GM08714 (cell line): ENCODE measurements at regions not wholly inside any gene's neighbourhood (a gene's known extent, or its start where the extent isn't known, plus 50 kb on each side); places are given as distances from the start of the nearest gene placed in this dataset.
"Not testable (repeated sequence)": the region's sequence is repeated elsewhere in the genome, so short reads cannot be mapped to it uniquely, and the experiment has no call there.

Experiments used
- H3K4me3 ChIP-seq: fragments of 200-500 bp; sonication (Bioruptor generic); 2 replicates; pipeline ENCODE4 v1.5.1; 2014; ENCODE audit warnings: mild to moderate bottlenecking, low read length, inconsistent platforms
- ZNF274 ChIP-seq: IDR thresholded peaks from 2 replicates; pipeline ENCODE4 v1.6.1; 2012; ENCODE audit warnings: mild to moderate bottlenecking, low read depth, low read length

DNA sequence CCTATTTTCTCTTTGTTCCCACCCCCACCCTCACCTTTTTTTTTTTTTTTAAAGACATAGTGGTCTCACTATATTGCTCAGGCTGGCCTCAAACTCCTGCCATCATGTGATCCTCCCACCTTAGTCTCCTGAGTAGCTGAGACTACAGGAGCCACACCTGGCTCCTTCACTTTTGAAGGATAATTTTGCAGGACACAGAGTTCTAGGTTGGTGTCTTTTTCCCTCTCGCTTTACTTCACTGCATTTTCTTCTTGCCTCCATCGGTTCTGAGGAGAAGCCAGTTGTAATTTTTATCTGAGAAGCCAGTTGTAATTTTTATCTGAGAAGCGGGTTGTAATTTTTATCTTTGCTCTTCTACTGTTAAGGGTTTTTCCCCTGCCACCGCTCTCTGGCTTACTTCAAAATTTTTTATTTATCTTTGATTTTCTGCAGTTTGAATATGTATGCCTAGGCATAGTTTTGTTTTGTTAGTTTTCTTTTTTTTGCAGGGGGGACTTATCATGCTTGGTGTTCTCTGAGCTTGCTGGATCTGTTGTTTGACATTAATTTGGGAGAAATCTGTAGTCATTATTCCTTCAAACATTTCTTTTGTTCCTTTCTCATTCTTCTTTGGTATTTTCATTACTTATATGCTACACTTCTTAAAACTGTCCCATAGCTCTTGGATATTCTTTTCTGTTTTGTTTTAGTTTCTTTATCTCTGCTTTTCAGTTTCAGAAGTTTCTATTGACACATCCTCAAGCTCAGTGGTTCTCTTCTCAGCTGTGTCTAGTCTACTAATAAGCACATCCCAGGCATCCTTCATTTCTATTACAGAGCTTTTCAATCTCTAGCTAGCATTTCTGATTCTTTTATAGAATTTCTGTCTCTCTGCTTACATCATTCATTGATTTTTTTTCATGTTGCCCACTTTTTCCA lies 148.2 kb upstream of the CHD1 start:
- no peak for TF ChIP-seq ZNF274
- no peak overlapping the region for H3K4me3 ChIP-seq

DNA sequence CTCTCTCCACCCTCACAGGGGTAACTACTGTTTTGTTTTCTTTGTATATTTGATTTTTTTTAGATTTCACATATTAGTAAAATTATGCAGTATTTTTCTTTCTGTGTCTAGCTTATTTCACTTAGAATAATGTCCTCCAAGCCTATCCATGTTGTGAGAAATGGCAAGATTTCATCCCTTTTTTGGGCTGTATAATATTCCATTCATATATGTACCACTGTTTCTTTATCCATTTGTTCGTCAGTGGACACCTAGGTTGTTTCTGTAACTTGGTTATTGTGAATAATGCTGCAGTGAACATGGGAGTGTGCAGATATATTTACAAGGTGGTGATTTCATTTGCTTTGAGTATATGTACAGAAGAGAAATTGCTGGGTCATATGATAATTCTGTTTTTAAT lies 144.0 kb upstream of the CHD1 start:
- no peak overlapping the region for H3K4me3 ChIP-seq
- no peak for TF ChIP-seq ZNF274

DNA sequence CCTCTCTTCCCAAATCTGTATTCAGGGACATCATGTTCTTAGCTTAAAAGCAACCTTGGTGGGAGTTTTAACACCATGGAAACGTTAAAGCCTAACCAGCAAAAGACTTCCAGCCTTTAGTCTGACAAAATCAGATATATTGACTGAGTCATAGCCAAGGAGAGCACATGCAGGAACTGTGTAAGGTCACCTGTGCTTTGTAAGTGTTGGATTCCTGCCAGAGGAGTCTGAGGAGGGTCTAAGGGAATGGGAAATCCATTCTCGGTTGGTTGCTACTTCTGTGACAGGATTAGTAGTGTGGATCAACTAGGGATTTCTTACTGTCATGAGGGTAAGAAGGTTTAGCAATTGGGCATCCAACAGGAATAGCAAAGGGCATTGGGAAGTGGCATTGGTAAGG lies 142.0 kb upstream of the CHD1 start:
- TF ChIP-seq ZNF274, result no peak
- no peak overlapping the region for H3K4me3 ChIP-seq

DNA sequence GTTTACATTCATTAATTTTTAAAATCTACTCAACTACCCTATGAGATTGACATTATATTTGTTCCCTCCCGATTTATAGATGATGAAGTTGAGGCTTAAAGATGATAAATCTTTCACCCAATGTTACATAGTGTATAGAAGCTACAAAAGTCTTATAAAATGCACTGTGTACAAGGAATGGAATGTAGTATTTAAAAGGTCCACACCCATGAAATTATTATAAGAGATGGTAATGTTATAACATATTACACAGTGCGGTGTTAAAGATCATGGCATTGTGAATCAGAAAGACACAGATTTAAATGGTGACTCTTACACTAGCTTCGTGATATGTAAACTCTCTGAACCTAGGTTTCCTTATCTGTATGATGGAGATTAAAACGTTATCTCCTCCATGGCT lies 141.6 kb upstream of the CHD1 start:
- no peak for TF ChIP-seq ZNF274
- no peak overlapping the region for H3K4me3 ChIP-seq

DNA sequence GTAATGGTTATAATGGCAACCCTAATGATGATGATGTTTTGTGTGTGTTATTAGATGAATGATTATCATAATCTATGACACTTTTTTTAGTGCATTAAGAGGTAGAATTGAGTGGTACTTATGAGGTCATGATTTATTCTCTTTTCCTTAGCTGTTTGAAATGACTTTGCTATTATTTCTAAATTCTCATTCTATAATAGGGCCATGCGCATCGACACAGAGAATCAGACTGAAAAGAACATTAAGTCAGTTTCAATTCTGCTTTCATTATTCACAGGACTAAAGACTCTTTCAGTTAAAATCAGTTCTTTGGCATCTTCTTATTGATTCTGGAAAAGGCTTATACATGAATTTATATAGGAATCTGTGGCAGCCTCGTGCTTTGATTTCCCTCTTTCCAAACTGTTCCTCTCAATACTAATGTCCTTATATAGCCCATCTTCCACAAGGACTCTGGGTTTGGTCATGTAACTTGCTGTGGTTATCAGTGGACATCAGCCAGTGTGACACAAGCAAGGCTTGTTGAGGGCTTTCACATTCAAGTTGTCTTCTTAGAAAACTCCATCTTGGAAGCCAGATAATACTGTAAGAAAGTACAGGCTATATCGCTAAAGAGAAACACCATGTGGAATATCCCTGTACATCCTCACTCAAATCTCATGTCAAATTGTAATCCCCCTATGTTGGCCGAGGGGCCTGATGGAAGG lies 140.3 kb upstream of the CHD1 start:
- H3K4me3 ChIP-seq, result no peak overlapping the region
- TF ChIP-seq ZNF274, result no peak

DNA sequence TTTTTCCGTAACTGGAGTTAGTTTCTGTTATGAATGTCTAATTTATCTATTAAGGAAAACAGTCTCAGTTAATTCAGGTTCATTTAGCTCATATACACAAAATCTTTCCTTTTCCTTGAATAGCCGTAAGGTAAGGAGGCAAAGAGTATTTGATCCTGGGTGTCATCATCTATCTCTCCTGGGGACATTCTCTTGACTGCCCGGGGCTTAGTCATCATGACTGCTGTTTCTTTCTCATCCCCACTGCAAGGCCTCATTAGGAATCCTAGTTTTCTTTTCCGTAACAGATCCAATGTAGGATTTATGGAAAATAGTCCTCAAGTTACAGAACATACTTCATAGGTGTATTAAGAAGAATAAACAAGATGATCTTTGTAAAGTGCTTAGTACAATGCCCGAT lies 134.9 kb upstream of the CHD1 start:
- TF ChIP-seq ZNF274, result no peak

DNA sequence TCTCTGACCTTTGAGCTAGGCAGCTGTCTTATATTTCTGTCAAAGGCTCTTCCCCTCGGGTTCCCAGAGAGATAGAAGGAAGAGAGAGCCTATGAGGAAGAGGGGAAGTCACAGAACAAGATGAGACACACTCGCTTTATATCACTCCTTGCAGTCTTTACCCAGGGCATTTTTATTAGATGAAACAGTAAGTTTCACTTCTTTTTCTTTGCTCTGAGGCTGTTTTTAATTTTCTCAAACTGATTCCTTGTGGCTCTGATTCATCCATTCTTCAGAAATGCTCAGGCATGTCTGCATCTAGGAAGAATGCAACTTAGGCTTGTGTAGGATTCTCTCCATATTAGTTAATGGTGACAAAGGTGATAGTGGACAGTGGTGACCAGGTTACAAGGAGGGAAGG lies 132.9 kb upstream of the CHD1 start:
- TF ChIP-seq ZNF274, result no peak
- H3K4me3 ChIP-seq, result no peak overlapping the region

More for the DNA sequence above, 134.9 kb upstream of the CHD1 start:
- H3K4me3 ChIP-seq, result no peak overlapping the region

DNA sequence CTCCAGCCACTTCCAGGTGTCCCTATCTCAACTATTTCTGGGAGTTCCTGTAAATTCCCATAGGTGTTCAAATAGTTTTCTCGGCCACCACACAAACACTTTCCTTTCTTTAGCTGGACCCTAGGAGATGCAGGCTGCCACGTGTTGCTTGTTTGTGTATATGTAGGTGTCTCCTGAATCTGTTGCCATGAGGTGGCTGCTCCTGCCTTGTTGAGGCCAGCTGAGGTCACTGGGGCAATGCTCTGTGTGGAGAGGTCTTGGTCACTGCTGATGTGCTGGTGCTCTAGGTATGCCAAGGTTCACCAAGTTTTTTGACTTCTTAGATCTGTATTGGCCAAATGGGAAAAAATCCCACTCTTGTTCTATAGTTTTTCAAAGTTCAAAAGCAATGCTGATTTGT lies 132.5 kb upstream of the CHD1 start:
- H3K4me3 ChIP-seq, result no peak overlapping the region
- no peak for TF ChIP-seq ZNF274

DNA sequence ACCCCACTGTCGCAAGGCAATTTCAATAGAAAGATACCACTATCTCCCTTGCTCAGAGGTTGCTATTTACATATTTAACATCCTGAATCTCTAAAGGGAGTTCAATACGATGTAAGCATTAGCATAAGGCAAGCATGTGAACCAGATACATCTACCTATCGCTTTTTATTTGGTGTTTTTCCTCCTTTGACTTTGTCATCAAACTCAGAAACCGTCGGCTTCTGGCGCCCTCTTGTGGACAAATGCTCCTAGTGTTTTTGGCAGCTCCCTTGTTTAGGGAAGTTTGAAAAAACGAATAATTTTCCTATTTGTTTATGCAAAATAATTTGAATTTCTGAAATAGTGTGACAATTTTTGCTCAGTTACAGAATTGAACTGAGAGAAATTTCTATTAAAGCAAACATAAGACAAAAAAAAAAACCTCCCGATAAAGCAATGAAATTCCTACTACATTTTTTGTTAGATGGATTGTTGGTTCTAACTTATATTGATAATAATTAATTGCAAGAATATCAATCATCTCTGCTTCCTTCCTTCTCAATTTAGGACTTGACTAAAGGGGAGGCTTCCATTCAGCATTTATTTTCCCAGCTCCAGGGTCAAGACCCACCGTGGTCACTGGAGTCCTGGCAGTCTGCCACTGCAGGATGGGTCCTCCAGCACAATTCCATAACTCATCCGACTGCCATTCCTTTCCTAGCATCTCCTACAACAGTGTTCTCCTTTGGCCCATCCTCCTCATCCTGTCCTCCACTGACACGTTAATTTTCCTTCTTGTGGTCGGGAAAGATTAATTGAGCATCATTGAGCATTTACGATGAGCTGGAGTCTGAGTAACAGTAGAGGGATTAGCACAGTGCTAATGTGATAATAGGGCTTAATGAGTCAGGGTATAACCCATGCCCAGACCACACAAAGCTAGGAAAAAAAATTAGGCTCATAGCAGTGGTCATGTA lies 131.8 kb upstream of the CHD1 start:
- no peak overlapping the region for H3K4me3 ChIP-seq

DNA sequence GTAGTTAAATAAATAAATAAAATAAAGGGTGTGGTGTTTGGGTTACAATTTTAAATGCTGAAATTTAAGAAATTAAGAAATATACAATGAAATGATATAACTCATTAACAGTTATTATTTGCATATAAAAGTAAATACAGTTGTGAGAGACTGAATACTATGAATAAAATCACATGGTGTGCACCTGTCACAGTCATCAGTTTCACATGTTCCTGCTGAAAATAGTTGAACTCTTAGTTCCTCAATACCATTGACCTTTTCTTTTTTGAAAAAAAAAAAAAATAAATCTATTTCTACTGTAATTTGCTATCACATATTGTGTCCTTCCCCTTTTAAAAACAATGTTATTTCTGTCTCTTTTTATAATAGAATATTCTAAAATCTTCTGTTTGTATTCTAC lies 130.9 kb upstream of the CHD1 start:
- TF ChIP-seq ZNF274, result no peak
- no peak overlapping the region for H3K4me3 ChIP-seq

More for the DNA sequence above, 131.8 kb upstream of the CHD1 start:
- no peak for TF ChIP-seq ZNF274

DNA sequence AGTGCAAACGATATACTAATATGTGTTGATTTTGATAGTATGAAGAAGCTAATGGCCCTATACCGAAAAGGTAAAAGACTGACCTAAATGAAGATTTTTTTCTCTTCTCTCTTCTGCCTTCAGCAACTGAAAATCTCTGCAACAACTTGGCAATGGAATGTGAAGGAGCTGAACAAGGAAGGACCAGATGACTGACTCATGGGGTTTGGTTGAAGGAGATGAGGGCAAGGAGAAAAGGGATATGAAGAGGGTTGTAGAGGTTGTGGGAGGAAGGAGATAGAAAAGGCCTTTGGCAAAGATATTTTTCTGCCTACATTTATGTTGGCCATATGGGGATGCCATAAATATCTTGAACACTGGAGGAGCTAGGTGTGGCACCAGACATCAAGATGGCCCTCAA lies 129.7 kb upstream of the CHD1 start:
- H3K4me3 ChIP-seq, result no peak overlapping the region
- TF ChIP-seq ZNF274, result no peak

DNA sequence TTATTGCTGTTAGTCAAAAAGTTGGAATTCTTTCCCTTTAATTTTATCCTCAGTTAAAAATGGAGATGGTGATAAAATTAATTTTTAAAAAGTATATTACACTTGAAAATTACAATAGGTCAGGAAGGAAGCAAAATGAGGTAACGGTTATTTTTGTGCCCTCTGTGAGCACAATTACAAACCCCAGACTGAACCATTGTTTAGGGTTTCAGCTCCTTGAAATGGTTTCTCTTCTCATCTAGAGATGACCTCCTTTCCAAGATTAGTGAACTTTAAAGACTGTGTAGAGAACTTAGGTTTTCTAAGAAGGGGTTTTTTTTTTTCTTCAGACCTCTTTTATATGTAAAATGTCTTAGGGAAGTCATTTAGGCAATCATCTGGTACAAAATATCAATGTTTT lies 126.2 kb upstream of the CHD1 start:
- TF ChIP-seq ZNF274, result no peak
- no peak overlapping the region for H3K4me3 ChIP-seq

DNA sequence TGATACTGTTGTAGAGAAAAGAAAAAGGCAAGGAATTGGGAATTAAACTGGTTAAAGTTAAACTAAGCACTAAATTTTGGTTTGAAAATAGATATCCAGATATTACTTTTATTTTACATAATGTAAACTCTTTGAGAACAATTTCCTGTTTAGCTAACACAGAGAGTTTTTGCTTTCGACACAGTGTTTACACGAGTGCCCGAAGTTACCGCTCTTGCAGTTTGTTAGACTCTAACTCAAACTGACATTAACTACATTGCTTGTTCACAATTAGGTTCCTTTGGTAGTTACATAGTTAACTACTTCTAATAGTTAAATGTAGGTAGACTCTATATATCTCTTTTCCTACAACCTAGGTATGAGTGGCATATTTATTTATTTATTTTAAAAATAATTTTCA lies 117.1 kb upstream of the CHD1 start:
- TF ChIP-seq ZNF274, result no peak
- no peak overlapping the region for H3K4me3 ChIP-seq

DNA sequence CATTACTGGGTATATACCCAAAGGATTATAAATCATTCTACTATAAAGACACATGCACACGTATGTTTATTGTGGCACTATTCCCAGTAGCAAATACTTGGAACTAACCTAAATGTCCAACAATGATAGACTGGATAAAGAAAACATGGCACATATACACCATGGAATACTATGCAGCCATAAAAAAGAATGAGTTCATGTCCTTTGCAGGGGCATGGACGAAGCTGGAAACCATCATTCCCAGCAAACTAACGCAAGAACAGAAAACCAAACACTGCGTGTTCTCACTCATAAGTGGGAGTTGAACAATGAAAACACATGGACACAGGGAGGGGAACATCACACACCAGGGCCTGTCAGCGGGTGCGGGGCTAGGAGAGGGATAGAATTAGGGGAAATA lies 114.5 kb upstream of the CHD1 start:
- H3K4me3 ChIP-seq, result not testable (repeated sequence)
